GM23248 (cell line): ENCODE measurements at regions not wholly inside any gene's neighbourhood (a gene's known extent, or its start where the extent isn't known, plus 50 kb on each side); places are given as distances from the start of the nearest gene placed in this dataset.

Experiments
- EZH2 ChIP-seq: fragments of 200-600 bp; sonication (generic); IDR thresholded peaks from 2 replicates; pipeline ENCODE4 v1.6.1; 2018; ENCODE audit warnings: antibody characterized with exemption, mild to moderate bottlenecking; ENCODE audit not compliant: insufficient read depth, poor library complexity, severe bottlenecking
- EZH2phosphoT487 ChIP-seq: fragments of 200-600 bp; sonication (generic); IDR thresholded peaks from 2 replicates; pipeline ENCODE4 v1.6.1; 2018; ENCODE audit warnings: antibody characterized with exemption, moderate library complexity, mild to moderate bottlenecking, low read depth; ENCODE audit not compliant: insufficient read depth

- TF ChIP-seq EZH2phosphoT487, result no peak
- no peak for TF ChIP-seq EZH2
Measured at GRCh38 chr16:25568991-25569390, 122.8 kb upstream of the HS3ST4 start.
